Neural progenitor cell (in vitro differentiated cells): ENCODE measurements at regions not wholly inside any gene's neighbourhood (a gene's known extent, or its start where the extent isn't known, plus 50 kb on each side); places are given as distances from the start of the nearest gene placed in this dataset.

Experiments used
- CTCF ChIP-seq: fragments of 200-600 bp; sonication (generic); IDR thresholded peaks from 2 replicates; pipeline ENCODE4 v1.5.1; 2017; ENCODE audit warnings: antibody characterized with exemption, mild to moderate bottlenecking
- EZH2 ChIP-seq: fragments of 200-600 bp; sonication (generic); IDR thresholded peaks from 2 replicates; pipeline ENCODE4 v1.6.1; 2017; ENCODE audit warnings: antibody characterized with exemption, mild to moderate bottlenecking, moderate library complexity

GRCh38 chr1:71240656-71241055, 159.8 kb upstream of the ZRANB2 start:
- no peak for TF ChIP-seq CTCF
- no peak for TF ChIP-seq EZH2
